ENCODE measurements at regions not wholly inside any gene's neighbourhood (a gene's known extent, or its start where the extent isn't known, plus 50 kb on each side); places are given as distances from the start of the nearest gene placed in this dataset.

- H3K4me1 ChIP-seq (ENCODE audit: control insufficient read depth, insufficient read depth, low read length): no peaks in the 10 kb centered on the region
- Mint-ChIP-seq H3K27ac (no peak overlapping the region), H3K27me3 (ENCODE audit: insufficient read depth) (no peaks in the 10 kb centered on the region), H3K36me3 (ENCODE audit: low read depth) (no peaks in the 10 kb centered on the region), H3K4me1 (peaks cover 12% of the 10 kb centered on the region), H3K4me3 (no peak overlapping the region), H3K9me3 (no peaks in the 10 kb centered on the region)
- H3K36me3 ChIP-seq (ENCODE audit: control insufficient read depth, insufficient read depth, low read length): no peaks in the 10 kb centered on the region
- no peak for TF ChIP-seq CTCF (conservative IDR thresholded peaks at IDR 0.05)
- H3K27me3 ChIP-seq (ENCODE audit: control insufficient read depth, insufficient read depth, low read length, poor library complexity, severe bottlenecking): no peaks in the 10 kb centered on the region
- no peak overlapping the region for H3K9ac ChIP-seq (ENCODE audit: extremely low read depth, low read length, poor library complexity, severe bottlenecking)
- peak overlapping the region; percentile 24 for H3K27ac ChIP-seq (ENCODE audit: low read depth, low read length)
- H3K9me3 ChIP-seq (ENCODE audit: control insufficient read depth, low read length): no peaks in the 10 kb centered on the region
- DNase-seq: peak; percentile 35
- no peak overlapping the region for H3K4me3 ChIP-seq (ENCODE audit: low read length)
- 92 to 96% methylated on average over 6 to 10 of the region's 10 CpGs for WGBS, 2 experiments (ENCODE audit: insufficient coverage in 1 of 2, insufficient read length in 1 of 2)
Observed at GRCh38 chr2:120854766-120855530, 119.3 kb downstream of the GLI2 start.

GRCh38 chr2:120855855-120856405, 120.3 kb downstream of the GLI2 start:
- Mint-ChIP-seq H3K4me1 (peaks cover 12% of the 10 kb centered on the region), H3K27me3 (ENCODE audit: insufficient read depth) (no peaks in the 10 kb centered on the region), H3K27ac (peak overlapping the region; percentile 19), H3K9me3 (no peaks in the 10 kb centered on the region), H3K4me3 (no peak overlapping the region), H3K36me3 (ENCODE audit: low read depth) (no peaks in the 10 kb centered on the region)
- WGBS, 2 experiments (ENCODE audit: insufficient coverage in 1 of 2, insufficient read length in 1 of 2): 96 to 97% methylated on average over 3 to 4 of the region's 4 CpGs
- Histone ChIP-seq H3K9me3 (ENCODE audit: control insufficient read depth, low read length) (no peaks in the 10 kb centered on the region), H3K4me3 (ENCODE audit: low read length) (no peak overlapping the region), H3K9ac (ENCODE audit: extremely low read depth, low read length, poor library complexity, severe bottlenecking) (no peak overlapping the region), H3K36me3 (ENCODE audit: control insufficient read depth, insufficient read depth, low read length) (no peaks in the 10 kb centered on the region), H3K27me3 (ENCODE audit: control insufficient read depth, insufficient read depth, low read length, poor library complexity, severe bottlenecking) (no peaks in the 10 kb centered on the region), H3K4me1 (ENCODE audit: control insufficient read depth, insufficient read depth, low read length) (no peaks in the 10 kb centered on the region), H3K27ac (ENCODE audit: low read depth, low read length) (no peak overlapping the region)
- DNase-seq: peak; percentile 28
- no peak for TF ChIP-seq CTCF (conservative IDR thresholded peaks at IDR 0.05)

DNA sequence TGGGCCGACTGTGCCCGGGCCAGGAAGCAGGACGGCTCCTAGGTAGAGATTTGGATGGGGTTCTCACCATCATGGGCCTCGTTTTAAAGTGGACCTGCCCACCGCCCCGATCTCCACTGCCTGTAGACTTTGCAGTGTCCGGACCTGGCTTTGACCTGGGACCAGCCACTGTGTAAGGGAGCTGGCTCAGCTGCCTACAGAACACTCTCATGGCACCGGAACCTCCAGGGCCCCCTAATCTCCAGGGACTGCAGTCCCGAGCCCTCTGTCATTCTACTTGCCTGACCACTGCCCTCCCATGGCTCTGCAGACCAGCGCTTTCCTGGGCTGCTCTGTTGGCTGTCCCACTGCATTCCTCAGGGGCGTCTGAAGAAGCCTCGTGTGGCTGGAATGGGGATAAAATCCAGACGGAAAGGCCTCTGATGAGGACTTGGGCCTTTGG, 120.8 kb downstream of the GLI2 start:
- peak; percentile 89 for DNase-seq
- Histone ChIP-seq H3K9ac (ENCODE audit: extremely low read depth, low read length, poor library complexity, severe bottlenecking) (no peak overlapping the region), H3K27me3 (ENCODE audit: control insufficient read depth, insufficient read depth, low read length, poor library complexity, severe bottlenecking) (no peaks in the 10 kb centered on the region), H3K27ac (ENCODE audit: low read depth, low read length) (peak overlapping the region; percentile 2), H3K9me3 (ENCODE audit: control insufficient read depth, low read length) (no peaks in the 10 kb centered on the region), H3K4me1 (ENCODE audit: control insufficient read depth, insufficient read depth, low read length) (no peaks in the 10 kb centered on the region), H3K4me3 (ENCODE audit: low read length) (no peak overlapping the region), H3K36me3 (ENCODE audit: control insufficient read depth, insufficient read depth, low read length) (no peaks in the 10 kb centered on the region)
- Mint-ChIP-seq H3K27me3 (ENCODE audit: insufficient read depth) (no peaks in the 10 kb centered on the region), H3K36me3 (ENCODE audit: low read depth) (no peaks in the 10 kb centered on the region), H3K27ac (peak overlapping the region; percentile 63), H3K9me3 (no peaks in the 10 kb centered on the region), H3K4me3 (no peak overlapping the region), H3K4me1 (peaks cover 12% of the 10 kb centered on the region)
- 78 to 80% methylated on average over 8 to 13 of the region's 13 CpGs for WGBS, 2 experiments (ENCODE audit: insufficient coverage in 1 of 2, insufficient read length in 1 of 2)
- TF ChIP-seq CTCF (conservative IDR thresholded peaks at IDR 0.05): peak; percentile 73
